Activated CD8-positive, alpha-beta memory T cell treated with anti-CD3 and anti-CD28 coated beads, Interleukin-2, amount 50 U/mL, for 4 hours (primary cell): ENCODE measurements at regions not wholly inside any gene's neighbourhood (a gene's known extent, or its start where the extent isn't known, plus 50 kb on each side); places are given as distances from the start of the nearest gene placed in this dataset.

Experiments
- DNase-seq: peaks from one replicate; pipeline ENCODE4 v3.0.0-alpha.2; 2020

- DNase-seq, result no peak
Measured at GRCh38 chr3:104731074-104731473, 635.6 kb upstream of the ALCAM start.

GRCh38 chr3:104734627-104735026, 632.1 kb upstream of the ALCAM start:
- no peak for DNase-seq

- no peak for DNase-seq
Measured at GRCh38 chr3:104735691-104736090, 631.0 kb upstream of the ALCAM start.

GRCh38 chr3:104738271-104738670, 628.4 kb upstream of the ALCAM start:
- DNase-seq, result no peak

GRCh38 chr3:104740874-104741379, 625.8 kb upstream of the ALCAM start:
- DNase-seq, result no peak

- DNase-seq, result no peak
Measured at GRCh38 chr3:104742044-104742443, 624.7 kb upstream of the ALCAM start.

GRCh38 chr3:104745313-104745712, 621.4 kb upstream of the ALCAM start:
- DNase-seq, result no peak

- DNase-seq, result no peak
Measured at GRCh38 chr3:104746056-104746455, 620.7 kb upstream of the ALCAM start.

GRCh38 chr3:104750581-104750980, 616.1 kb upstream of the ALCAM start:
- DNase-seq, result no peak

GRCh38 chr3:104755791-104756190, 610.9 kb upstream of the ALCAM start:
- DNase-seq, result no peak

- DNase-seq, result no peak
Measured at GRCh38 chr3:104763007-104763406, 603.7 kb upstream of the ALCAM start.

GRCh38 chr3:104764496-104764895, 602.2 kb upstream of the ALCAM start:
- no peak for DNase-seq

- no peak for DNase-seq
Measured at GRCh38 chr3:104768886-104769285, 597.8 kb upstream of the ALCAM start.

- DNase-seq, result no peak
Measured at GRCh38 chr3:104779324-104779723, 587.4 kb upstream of the ALCAM start.

- DNase-seq, result no peak
Measured at GRCh38 chr3:104781112-104781511, 585.6 kb upstream of the ALCAM start.

- DNase-seq, result no peak
Measured at GRCh38 chr3:104785947-104786346, 580.8 kb upstream of the ALCAM start.

- no peak for DNase-seq
Measured at GRCh38 chr3:104787306-104787705, 579.4 kb upstream of the ALCAM start.

GRCh38 chr3:104788807-104789206, 577.9 kb upstream of the ALCAM start:
- no peak for DNase-seq

GRCh38 chr3:104791331-104791730, 575.4 kb upstream of the ALCAM start:
- no peak for DNase-seq

GRCh38 chr3:104796556-104796955, 570.2 kb upstream of the ALCAM start:
- DNase-seq, result no peak

- DNase-seq, result no peak
Measured at GRCh38 chr3:104805042-104805441, 561.7 kb upstream of the ALCAM start.

- no peak for DNase-seq
Measured at GRCh38 chr3:104805508-104805907, 561.2 kb upstream of the ALCAM start.

- no peak for DNase-seq
Measured at GRCh38 chr3:104810896-104811295, 555.8 kb upstream of the ALCAM start.

GRCh38 chr3:104816008-104816407, 550.7 kb upstream of the ALCAM start:
- no peak for DNase-seq

- DNase-seq, result no peak
Measured at GRCh38 chr3:104816716-104817115, 550.0 kb upstream of the ALCAM start.

GRCh38 chr3:104819333-104819732, 547.4 kb upstream of the ALCAM start:
- DNase-seq, result no peak
